Brain pericyte (primary cell): ENCODE measurements at regions not wholly inside any gene's neighbourhood (a gene's known extent, or its start where the extent isn't known, plus 50 kb on each side); places are given as distances from the start of the nearest gene placed in this dataset.
A peak's percentile ranks its signal among the peaks of the same experiment; 100 is the strongest.

Experiments
- DNase-seq: peaks from one replicate; pipeline ENCODE4 v3.0.0-alpha.2; 2012; ENCODE audit warnings: low read depth, low spot score

GRCh38 chr4:24112466-24112865 lies 222.6 kb upstream of the PPARGC1A start:
- no peak for DNase-seq

- DNase-seq: no peak
Measured at GRCh38 chr4:24108567-24108966, 218.7 kb upstream of the PPARGC1A start.

- peak; percentile 54 for DNase-seq
Measured at GRCh38 chr4:24105327-24106038, 215.6 kb upstream of the PPARGC1A start.

GRCh38 chr4:24104158-24104565 lies 214.3 kb upstream of the PPARGC1A start:
- peak; percentile 17 for DNase-seq

GRCh38 chr4:24103434-24104157 lies 213.7 kb upstream of the PPARGC1A start:
- DNase-seq: peak; percentile 79

GRCh38 chr4:24102621-24103020 lies 212.8 kb upstream of the PPARGC1A start:
- no peak for DNase-seq

- DNase-seq: no peak
Measured at GRCh38 chr4:24096603-24097002, 206.8 kb upstream of the PPARGC1A start.

- DNase-seq: no peak
Measured at GRCh38 chr4:24094726-24095125, 204.9 kb upstream of the PPARGC1A start.

GRCh38 chr4:24093446-24093845 lies 203.6 kb upstream of the PPARGC1A start:
- no peak for DNase-seq

GRCh38 chr4:24091639-24092233 lies 201.9 kb upstream of the PPARGC1A start:
- DNase-seq: no peak

GRCh38 chr4:24089851-24090534 lies 200.1 kb upstream of the PPARGC1A start:
- DNase-seq: peak; percentile 32

- no peak for DNase-seq
Measured at GRCh38 chr4:24080871-24081270, 191.0 kb upstream of the PPARGC1A start.

GRCh38 chr4:24078347-24078962 lies 188.6 kb upstream of the PPARGC1A start:
- DNase-seq: no peak

- no peak for DNase-seq
Measured at GRCh38 chr4:24076811-24077210, 187.0 kb upstream of the PPARGC1A start.

GRCh38 chr4:24073948-24074347 lies 184.1 kb upstream of the PPARGC1A start:
- no peak for DNase-seq

GRCh38 chr4:24071612-24072372 lies 181.9 kb upstream of the PPARGC1A start:
- DNase-seq: no peak

GRCh38 chr4:24070117-24070516 lies 180.3 kb upstream of the PPARGC1A start:
- DNase-seq: no peak

- no peak for DNase-seq
Measured at GRCh38 chr4:24067367-24068193, 177.7 kb upstream of the PPARGC1A start.

GRCh38 chr4:24065974-24066373 lies 176.1 kb upstream of the PPARGC1A start:
- no peak for DNase-seq

GRCh38 chr4:24063731-24064130 lies 173.9 kb upstream of the PPARGC1A start:
- DNase-seq: peak; percentile 25
